Omental fat pad (tissue), 3 donors: ENCODE measurements at regions not wholly inside any gene's neighbourhood (a gene's known extent, or its start where the extent isn't known, plus 50 kb on each side); places are given as distances from the start of the nearest gene placed in this dataset.

ENCODE experiments used
- ATAC-seq: fragments of 150-250 bp; one replicate; pipeline ENCODE4 v1.9.1; 2016; ENCODE audit warnings: mild to moderate bottlenecking, moderate library complexity; ENCODE audit not compliant: low FRiP score
- DNase-seq: peaks from one replicate; pipeline ENCODE4 v3.0.0-alpha.2; 2019; ENCODE audit warnings: low spot score
- TF ChIP-seq, protein P1 (sequence below), 3 donors: fragments of 450-650 bp; IDR thresholded peaks; one replicate each; pipeline ENCODE4 v1.5.1; 2016 to 2017; ENCODE audit warnings: antibody characterized with exemption in 3 of 3, mild to moderate bottlenecking in 3 of 3, moderate library complexity in 2 of 3

DNA sequence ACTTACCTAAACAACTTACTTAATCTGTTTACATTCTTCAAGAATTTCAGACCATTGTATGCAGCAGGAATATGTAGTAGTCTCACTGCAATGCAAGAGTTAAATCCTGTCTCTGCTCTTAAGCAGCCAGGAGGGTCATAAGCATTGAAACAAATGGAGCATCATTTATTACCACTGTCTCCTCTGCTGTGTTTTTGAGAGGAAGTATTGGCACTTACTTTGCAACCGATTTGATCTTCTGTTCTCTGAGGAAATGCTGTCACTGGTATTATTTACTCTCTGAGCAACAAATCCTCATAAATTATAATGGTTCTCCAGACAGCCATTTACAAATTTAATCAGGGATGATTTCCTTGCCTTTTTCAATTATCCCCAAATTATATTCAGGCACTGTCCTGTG, 1367.1 kb downstream of the STIM2 start:
- TF ChIP-seq, protein P1, sequence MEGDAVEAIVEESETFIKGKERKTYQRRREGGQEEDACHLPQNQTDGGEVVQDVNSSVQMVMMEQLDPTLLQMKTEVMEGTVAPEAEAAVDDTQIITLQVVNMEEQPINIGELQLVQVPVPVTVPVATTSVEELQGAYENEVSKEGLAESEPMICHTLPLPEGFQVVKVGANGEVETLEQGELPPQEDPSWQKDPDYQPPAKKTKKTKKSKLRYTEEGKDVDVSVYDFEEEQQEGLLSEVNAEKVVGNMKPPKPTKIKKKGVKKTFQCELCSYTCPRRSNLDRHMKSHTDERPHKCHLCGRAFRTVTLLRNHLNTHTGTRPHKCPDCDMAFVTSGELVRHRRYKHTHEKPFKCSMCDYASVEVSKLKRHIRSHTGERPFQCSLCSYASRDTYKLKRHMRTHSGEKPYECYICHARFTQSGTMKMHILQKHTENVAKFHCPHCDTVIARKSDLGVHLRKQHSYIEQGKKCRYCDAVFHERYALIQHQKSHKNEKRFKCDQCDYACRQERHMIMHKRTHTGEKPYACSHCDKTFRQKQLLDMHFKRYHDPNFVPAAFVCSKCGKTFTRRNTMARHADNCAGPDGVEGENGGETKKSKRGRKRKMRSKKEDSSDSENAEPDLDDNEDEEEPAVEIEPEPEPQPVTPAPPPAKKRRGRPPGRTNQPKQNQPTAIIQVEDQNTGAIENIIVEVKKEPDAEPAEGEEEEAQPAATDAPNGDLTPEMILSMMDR (IDR thresholded peaks at IDR 0.05) = no peak
- ATAC-seq (no peak), DNase-seq (no peak)

DNA sequence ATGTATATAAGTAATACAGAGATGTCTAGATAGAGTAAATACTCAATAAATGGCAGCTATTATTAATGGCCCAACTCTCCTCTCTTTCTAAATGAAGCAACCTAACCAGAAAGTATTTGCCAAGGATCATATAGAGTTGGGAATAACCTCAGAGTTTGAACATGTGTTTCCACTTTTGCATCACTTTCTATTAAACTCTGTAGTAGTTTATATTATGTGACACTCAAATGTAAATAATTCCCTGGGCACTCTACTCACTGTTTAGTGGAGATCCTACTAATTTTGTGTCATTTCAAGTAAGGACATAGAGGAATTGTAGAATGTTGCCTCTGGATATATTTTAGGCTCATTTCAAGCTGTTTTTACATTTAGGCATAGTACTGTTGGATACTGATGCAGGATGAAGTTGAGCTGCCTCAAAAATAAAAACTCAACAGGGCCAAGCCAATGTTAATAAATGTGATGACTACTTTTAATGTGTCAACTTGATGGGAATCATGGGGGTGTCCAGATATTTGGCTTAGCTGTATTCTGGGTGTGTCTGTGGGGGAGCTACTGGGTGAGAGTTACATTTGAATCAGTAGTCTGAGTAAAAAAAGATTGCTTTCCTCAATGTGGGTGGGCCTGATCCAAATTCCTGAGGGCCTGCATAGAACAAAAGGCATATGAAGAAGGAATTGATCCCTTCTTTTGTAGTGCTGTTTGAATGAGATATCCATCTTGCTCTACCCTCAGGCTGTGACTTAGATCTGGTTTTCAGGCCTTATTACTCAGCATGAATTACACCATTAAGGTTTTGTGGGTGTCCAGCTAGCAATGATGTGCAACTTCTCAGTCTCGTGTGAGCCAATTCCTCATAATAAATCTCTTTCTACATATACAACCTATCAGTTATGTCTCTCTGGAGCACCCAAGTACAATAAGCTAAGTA, 1368.2 kb downstream of the STIM2 start:
- TF ChIP-seq, protein P1 (IDR thresholded peaks at IDR 0.05) = no peak
- ATAC-seq = no peak
- DNase-seq = no peak

DNA sequence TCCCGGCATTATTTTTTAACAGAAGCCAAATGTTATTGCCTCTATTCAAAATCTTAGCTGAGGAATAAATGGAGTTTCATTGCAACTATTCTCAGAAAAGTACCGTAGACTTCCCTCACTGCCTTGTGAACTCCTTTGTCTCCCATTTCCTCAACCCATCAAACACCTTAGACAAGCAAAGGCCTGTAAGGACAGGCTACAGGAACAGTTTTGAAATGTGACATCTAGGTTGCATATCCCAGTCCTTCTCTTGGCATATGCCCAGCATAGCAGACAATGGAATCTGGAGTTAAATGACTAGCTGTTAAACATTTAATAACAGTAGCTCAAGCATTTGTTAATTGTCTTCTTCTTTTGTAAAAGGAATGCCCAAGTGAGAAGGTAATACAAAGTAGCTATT, 1371.7 kb downstream of the STIM2 start:
- ATAC-seq (no peak), DNase-seq (no peak)
- TF ChIP-seq, protein P1 (IDR thresholded peaks at IDR 0.05) = no peak

DNA sequence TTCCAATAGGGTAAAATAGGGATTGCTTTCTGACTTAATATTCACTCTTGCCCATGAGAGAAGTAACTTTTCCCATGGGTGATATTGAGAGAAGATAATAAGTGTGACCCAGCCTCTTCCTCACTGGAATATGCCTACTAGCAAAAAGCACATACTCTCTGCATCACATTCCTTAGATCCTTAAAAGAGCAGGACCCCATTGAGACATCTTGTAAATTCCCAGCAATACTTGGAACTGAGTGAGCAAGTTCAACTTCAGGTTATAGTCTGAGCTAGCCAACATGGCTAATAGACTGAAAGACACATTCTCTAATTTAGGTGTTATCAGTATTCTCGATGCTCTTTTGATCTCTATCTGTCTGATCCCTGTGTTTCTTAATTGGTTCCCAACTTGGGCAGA, 1372.3 kb downstream of the STIM2 start:
- TF ChIP-seq, protein P1 (IDR thresholded peaks at IDR 0.05) = no peak
- no peak for ATAC-seq
- DNase-seq = no peak

DNA sequence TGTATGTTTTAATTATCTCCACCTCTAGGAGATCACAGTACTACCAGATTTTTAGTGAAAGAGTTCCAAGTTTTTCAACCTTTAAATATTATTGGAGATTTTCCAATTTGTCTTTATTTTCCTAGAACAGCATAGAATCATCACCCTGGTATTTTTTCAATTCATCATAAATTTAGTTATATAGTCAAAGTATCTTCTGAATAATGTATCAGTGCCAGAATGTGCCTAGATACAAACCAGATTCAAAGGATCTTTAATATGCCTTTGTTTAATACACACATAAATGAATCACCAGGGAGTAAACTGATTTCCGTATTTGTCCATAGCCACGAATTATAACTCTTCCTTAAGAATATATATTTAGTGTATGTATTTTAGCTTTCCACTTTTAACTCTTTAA, 1373.1 kb downstream of the STIM2 start:
- DNase-seq (no peak), ATAC-seq (no peak)
- TF ChIP-seq, protein P1 (IDR thresholded peaks at IDR 0.05) = no peak

DNA sequence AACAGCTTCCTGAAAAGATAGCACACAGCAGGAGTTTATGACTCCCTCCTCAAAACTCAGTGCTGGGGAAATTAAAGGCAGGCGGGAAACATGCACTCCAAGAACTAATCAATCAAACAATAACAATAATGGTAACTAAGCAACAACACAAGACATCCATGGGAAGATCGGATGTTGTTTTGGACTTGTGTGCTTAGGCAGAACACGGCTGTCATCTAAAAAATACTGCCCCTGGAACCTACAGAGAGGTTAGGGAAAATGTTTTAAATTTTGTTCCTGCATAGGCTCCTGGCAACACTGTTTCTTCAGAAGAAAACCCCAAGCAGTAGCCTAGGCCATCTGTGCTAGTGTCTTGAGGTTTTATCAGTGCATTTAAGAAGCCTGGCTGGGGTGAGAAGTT, 1378.2 kb downstream of the STIM2 start:
- ATAC-seq = no peak
- TF ChIP-seq, protein P1 (IDR thresholded peaks at IDR 0.05) = no peak
- DNase-seq = no peak

DNA sequence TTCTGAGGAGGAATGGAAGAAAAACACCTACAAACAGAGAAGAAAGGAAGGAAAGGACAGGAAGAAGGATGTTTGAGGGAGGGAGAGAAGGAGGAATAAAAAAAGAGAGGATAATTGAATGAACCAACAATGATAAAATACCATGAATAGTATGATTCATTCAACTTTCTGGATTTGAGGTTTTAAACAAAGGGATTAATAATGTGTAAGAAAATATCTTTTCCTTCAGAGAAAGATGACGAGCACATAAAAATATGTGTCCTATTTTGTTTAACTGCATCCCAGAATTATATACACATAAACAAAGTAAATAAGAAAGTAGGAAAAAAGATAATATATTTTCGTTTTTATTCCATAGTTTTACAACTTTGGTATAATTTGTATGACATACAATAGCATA, 1380.4 kb downstream of the STIM2 start:
- ATAC-seq = no peak
- DNase-seq = no peak
- TF ChIP-seq, protein P1 (IDR thresholded peaks at IDR 0.05) = no peak
